A673 (cell line): ENCODE measurements at regions not wholly inside any gene's neighbourhood (a gene's known extent, or its start where the extent isn't known, plus 50 kb on each side); places are given as distances from the start of the nearest gene placed in this dataset.
A peak's percentile ranks its signal among the peaks of the same experiment; 100 is the strongest.

Source experiments
- BruUV-seq: library from RNA; stranded (reverse); fragments of 400-500 nt; replicated peaks from 2 replicates; lab custom pipeline; 2021; lab: Mats Ljungman, UMichigan
- CTCF ChIA-PET: fragments of 300-600 bp; sonication (Branson Sonifier 250); formaldehyde crosslinking; loops from one replicate; lab custom pipeline; 2022; ENCODE audit warnings: antibody characterized with exemption; lab: Charles Lee
- POLR2A ChIA-PET: fragments of 300-600 bp; sonication (Branson Sonifier 250); formaldehyde crosslinking; loops from one replicate; lab custom pipeline; 2022; ENCODE audit warnings: antibody characterized with exemption; ENCODE audit not compliant: low non-redundant PET; lab: Charles Lee
- DNase-seq: peaks from one replicate; pipeline ENCODE4 v3.0.0-alpha.2; 2015; ENCODE audit warnings: low spot score
- H3K27ac ChIP-seq: fragments of 200-600 bp; sonication (generic); 2 replicates; pipeline ENCODE4 v1.5.1; 2016; ENCODE audit warnings: mixed run types, low read depth, mild to moderate bottlenecking, mixed read lengths, antibody characterized with exemption, low read length; ENCODE audit not compliant: poor library complexity, severe bottlenecking
- H3K27me3 ChIP-seq: fragments of 200-600 bp; sonication (generic); replicated peaks from 2 replicates; pipeline ENCODE4 v1.6.1; 2017; ENCODE audit warnings: mixed run types, low read depth, mild to moderate bottlenecking, mixed read lengths, antibody characterized with exemption, low read length; ENCODE audit not compliant: insufficient read depth, poor library complexity
- H3K36me3 ChIP-seq: fragments of 200-600 bp; sonication (generic); 2 replicates; pipeline ENCODE4 v1.6.1; 2016; ENCODE audit warnings: mixed run types, mild to moderate bottlenecking, mixed read lengths, antibody characterized with exemption, low read length; ENCODE audit not compliant: insufficient read depth, poor library complexity, severe bottlenecking
- H3K4me1 ChIP-seq: fragments of 200-600 bp; sonication (generic); 2 replicates; pipeline ENCODE4 v1.6.1; 2017; ENCODE audit warnings: mixed run types, mild to moderate bottlenecking, mixed read lengths, antibody characterized with exemption, low read length; ENCODE audit not compliant: insufficient read depth, poor library complexity, severe bottlenecking
- H3K4me3 ChIP-seq: fragments of 200-600 bp; sonication (generic); 2 replicates; pipeline ENCODE4 v1.5.1; 2016; ENCODE audit warnings: low read depth, mixed run types, mild to moderate bottlenecking, mixed read lengths, low read length; ENCODE audit not compliant: poor library complexity, severe bottlenecking
- H3K9me3 ChIP-seq: fragments of 200-600 bp; sonication (generic); 2 replicates; pipeline ENCODE4 v1.6.1; 2016; ENCODE audit warnings: mixed run types, low read depth, mild to moderate bottlenecking, mixed read lengths, antibody characterized with exemption, low read length; ENCODE audit not compliant: poor library complexity, severe bottlenecking
- CTCF ChIP-seq: fragments of 300-800, 200-600 bp; sonication (generic); conservative IDR thresholded peaks from 2 replicates; pipeline ENCODE4 v1.5.1; 2017; ENCODE audit warnings: low read depth, mild to moderate bottlenecking, antibody characterized with exemption, low read length, moderate library complexity, mixed read lengths
- EZH2 ChIP-seq: fragments of 200-600 bp; sonication (generic); IDR thresholded peaks from 2 replicates; pipeline ENCODE4 v1.6.1; 2017; ENCODE audit warnings: borderline replicate concordance, low read depth, mild to moderate bottlenecking, mixed read lengths, antibody characterized with exemption, low read length; ENCODE audit not compliant: poor library complexity, severe bottlenecking
- intact Hi-C: fragments of 100-400 bp; cut with micrococcal nuclease; formaldehyde crosslinking; loops from one replicate; pipeline ENCODE4 v1.10.0; 2022; ENCODE audit not compliant: unreplicated experiment

DNA sequence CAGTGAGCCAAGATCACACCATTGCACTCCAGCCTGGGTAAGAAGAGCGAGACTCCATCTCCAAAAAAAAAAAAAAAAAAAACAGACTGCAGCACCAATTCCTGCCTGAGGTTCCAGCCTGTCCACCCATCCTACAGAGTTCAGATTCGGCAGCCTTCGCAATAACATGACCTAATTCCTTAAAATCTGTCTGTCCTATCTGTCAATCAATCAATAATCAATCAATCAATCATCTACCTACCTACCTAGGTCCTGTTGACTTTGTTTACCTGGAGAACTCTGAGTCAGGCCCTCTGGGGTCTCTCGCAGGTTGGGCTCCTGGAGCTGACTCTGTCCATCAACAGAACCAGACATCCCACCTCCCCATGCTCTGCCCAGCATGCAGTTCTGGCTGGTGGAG lies 236.7 kb downstream of the ENGASE start:
- no peak for TF ChIP-seq CTCF
- no peak for TF ChIP-seq EZH2
- BruUV-seq = no TSS peak
- ChIA-PET CTCF (no interaction called here), POLR2A (no interaction called here)
- Histone ChIP-seq H3K27me3 (peaks cover 62% of the 10 kb centered on the region), H3K4me3 (no peak overlapping the region), H3K27ac (no peak overlapping the region), H3K36me3 (no peaks in the 10 kb centered on the region), H3K9me3 (no peaks in the 10 kb centered on the region), H3K4me1 (no peaks in the 10 kb centered on the region)
- intact Hi-C loops = no loop called here
- no peak for DNase-seq

- CTCF ChIA-PET = no interaction called here
- Histone ChIP-seq H3K4me1 (no peaks in the 10 kb centered on the region), H3K9me3 (no peaks in the 10 kb centered on the region), H3K4me3 (no peak overlapping the region), H3K27ac (no peak overlapping the region), H3K36me3 (no peaks in the 10 kb centered on the region), H3K27me3 (peaks cover 65% of the 10 kb centered on the region)
- POLR2A ChIA-PET = no interaction called here
- no peak for DNase-seq
- BruUV-seq = no TSS peak
- TF ChIP-seq CTCF (no peak), EZH2 (no peak)
- intact Hi-C loops = no loop called here
Measured at GRCh38 chr17:79306424-79307318, 232.0 kb downstream of the ENGASE start.

- Histone ChIP-seq H3K4me3 (no peak overlapping the region), H3K9me3 (no peaks in the 10 kb centered on the region), H3K27ac (no peak overlapping the region), H3K36me3 (no peaks in the 10 kb centered on the region), H3K27me3 (peaks cover 73% of the 10 kb centered on the region), H3K4me1 (no peaks in the 10 kb centered on the region)
- TF ChIP-seq CTCF (no peak), EZH2 (peak; percentile 38)
- intact Hi-C loops = no loop called here
- CTCF ChIA-PET = no interaction called here
- BruUV-seq = no TSS peak
- POLR2A ChIA-PET = no interaction called here
- DNase-seq = no peak
Measured at GRCh38 chr17:79305768-79306423, 231.3 kb downstream of the ENGASE start.
